Right cardiac atrium (tissue), 5 donors: ENCODE measurements at regions not wholly inside any gene's neighbourhood (a gene's known extent, or its start where the extent isn't known, plus 50 kb on each side); places are given as distances from the start of the nearest gene placed in this dataset.
"Not testable (repeated sequence)": the region's sequence is repeated elsewhere in the genome, so short reads cannot be mapped to it uniquely, and the experiment has no call there.

Source experiments
- ATAC-seq, 2 donors: fragments of 200-7000 bp; cut with Tn5 transposase; one replicate each; pipeline versions ENCODE4 v1.8.0 to v1.9.1; 2020; ENCODE audit warnings: moderate library complexity in 2 of 2, mild to moderate bottlenecking in 1 of 2
- DNase-seq, 3 donors: peaks; one replicate each; pipeline ENCODE4 v3.0.0-alpha.2; 2020
- H3K27ac ChIP-seq: one replicate; pipeline ENCODE4 v1.5.1; 2013; ENCODE audit warnings: mild to moderate bottlenecking, low read length, control low read depth, moderate library complexity
- H3K27me3 ChIP-seq: one replicate; pipeline ENCODE4 v1.6.1; 2013; ENCODE audit not compliant: control insufficient read depth, insufficient read depth
- H3K4me1 ChIP-seq: one replicate; pipeline ENCODE4 v1.6.1; 2013; ENCODE audit warnings: low read length; ENCODE audit not compliant: control insufficient read depth, insufficient read depth
- H3K4me3 ChIP-seq: one replicate; pipeline ENCODE4 v1.5.1; 2013; ENCODE audit warnings: low read length, control low read depth
- H3K9me3 ChIP-seq: one replicate; pipeline ENCODE4 v1.6.1; 2013; ENCODE audit warnings: low read length; ENCODE audit not compliant: control insufficient read depth
- WGBS: extraction: QIAGEN DNeasy Blood & Tissue Kit; methylation state at CpG from one replicate; pipeline ENCODE4 v1.1.7; 2013; 5-methylcytosine and 5-hydroxymethylcytosine counted together
- intact Hi-C, 4 donors: fragments of 100-400 bp; cut with DNase I; formaldehyde crosslinking; loops; one replicate each; pipeline versions ENCODE4 v1.11.0 to v1.14.0; 2022 to 2023
- donor health status: healthy with polysubstance abuse.
- donor health status: DM: no; HTN: yes; CAD: no.
- donor health status: DM: no; HTN: no; CAD: no.
- donor health status: DM: no; HTN: yes; CAD: no; lungs with severe emphysema.
- donor health status: DM: yes; HTN: yes; CAD: no.

DNA sequence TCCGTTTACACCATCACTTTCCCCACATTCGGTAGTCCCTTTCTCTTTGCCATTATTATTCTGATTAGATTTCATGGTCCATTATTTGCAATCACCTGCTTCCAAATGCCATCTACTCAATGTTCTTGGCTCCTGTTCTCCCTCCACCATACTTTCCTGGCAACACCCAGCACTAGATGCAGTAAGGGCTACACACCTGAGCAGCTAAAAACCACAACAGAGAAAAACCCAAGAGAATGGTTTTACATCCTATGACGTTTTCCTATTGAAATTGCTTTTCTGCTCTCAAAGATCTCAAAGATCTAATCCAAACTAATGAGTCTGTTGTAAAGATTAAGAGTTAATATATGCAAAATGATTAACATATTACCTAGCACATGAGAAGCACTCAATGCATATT, 441.3 kb downstream of the SHISA9 start:
- DNase-seq, result no peak
- Histone ChIP-seq H3K4me3 (no peak overlapping the region), H3K27ac (no peak overlapping the region), H3K4me1 (no peaks in the 10 kb centered on the region), H3K9me3 (peaks cover 2% of the 10 kb centered on the region), H3K27me3 (no peaks in the 10 kb centered on the region)
- WGBS, result 71% methylated on average over 3 of the region's 3 CpGs
- intact Hi-C loops, result no loop called here
- no peak for ATAC-seq

DNA sequence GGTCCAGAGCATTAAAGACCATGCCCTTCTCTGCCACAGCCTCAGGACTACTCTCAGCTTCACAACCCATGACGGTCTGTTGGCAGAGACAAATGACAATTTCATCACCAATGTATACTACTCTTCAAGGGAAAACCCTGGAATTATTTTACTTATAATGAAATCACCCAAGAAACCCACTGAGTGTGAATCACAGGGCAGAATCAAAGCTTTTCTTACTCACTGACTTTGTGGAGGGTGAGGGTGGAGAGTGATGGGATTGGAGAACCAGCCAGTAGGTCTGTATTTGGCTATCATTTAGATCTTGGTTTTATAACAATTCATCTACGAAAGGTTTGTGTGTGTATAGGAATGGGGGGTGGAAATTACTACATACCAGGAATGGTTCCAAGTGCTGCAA, 442.6 kb downstream of the SHISA9 start:
- intact Hi-C loops, result no loop called here
- 62% methylated on average over 2 of the region's 2 CpGs for WGBS
- H3K9me3 ChIP-seq, result peaks cover 2% of the 10 kb centered on the region
- DNase-seq (no peak), ATAC-seq (no peak)
- H3K27ac ChIP-seq, result no peak overlapping the region
- H3K4me3 ChIP-seq, result no peak overlapping the region
- no peaks in the 10 kb centered on the region for H3K4me1 ChIP-seq
- H3K27me3 ChIP-seq, result no peaks in the 10 kb centered on the region

DNA sequence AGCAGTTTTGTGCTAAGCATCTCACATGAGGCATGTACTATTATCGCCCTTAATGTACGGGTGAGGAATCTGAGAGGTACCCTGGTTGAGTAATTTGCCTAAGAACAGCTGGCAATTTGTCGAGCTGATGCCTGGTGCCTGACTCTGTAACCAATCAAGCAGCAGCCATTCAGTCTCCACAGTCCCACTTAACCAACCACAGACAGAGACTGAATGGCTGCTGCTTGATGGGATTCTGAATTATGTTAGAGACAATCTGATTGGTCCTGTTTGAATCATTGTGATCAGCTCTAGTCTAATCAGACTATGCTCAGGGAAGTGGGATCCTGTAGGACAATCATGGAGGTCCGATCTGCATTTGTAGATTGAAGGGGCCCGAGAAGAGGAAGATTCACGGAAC, 447.0 kb downstream of the SHISA9 start:
- no peak for ATAC-seq
- no peak for DNase-seq
- no peaks in the 10 kb centered on the region for H3K27me3 ChIP-seq
- 87% methylated on average over 6 of the region's 6 CpGs for WGBS
- intact Hi-C loops, result no loop called here
- H3K9me3 ChIP-seq, result no peaks in the 10 kb centered on the region
- no peak overlapping the region for H3K27ac ChIP-seq
- H3K4me3 ChIP-seq, result no peak overlapping the region
- no peaks in the 10 kb centered on the region for H3K4me1 ChIP-seq

DNA sequence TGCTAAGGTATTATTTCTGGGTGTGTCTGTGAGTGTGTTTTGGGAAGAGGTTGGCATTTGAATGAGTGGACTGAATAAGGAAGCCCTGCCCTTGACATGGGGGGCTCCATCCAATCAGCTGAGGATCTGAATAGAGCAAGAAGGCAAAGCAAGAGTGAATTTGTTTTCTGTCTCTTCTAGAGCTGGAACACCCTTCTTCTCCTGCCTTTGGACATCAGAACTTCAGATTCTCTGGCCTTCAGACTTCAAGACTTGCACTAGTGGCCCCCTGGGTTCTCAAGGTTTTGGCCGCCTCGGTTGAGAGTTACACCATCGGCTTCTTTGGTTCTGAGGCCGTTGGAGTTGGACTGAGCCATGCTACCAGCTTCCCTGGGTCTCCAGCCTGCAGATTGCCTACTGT, 448.6 kb downstream of the SHISA9 start:
- intact Hi-C loops, result no loop called here
- ATAC-seq, result no peak
- no peaks in the 10 kb centered on the region for H3K27me3 ChIP-seq
- no peak for DNase-seq
- no peak overlapping the region for H3K4me3 ChIP-seq
- H3K4me1 ChIP-seq, result no peaks in the 10 kb centered on the region
- H3K9me3 ChIP-seq, result no peaks in the 10 kb centered on the region
- H3K27ac ChIP-seq, result no peak overlapping the region
- 80% methylated on average over 4 of the region's 4 CpGs for WGBS

DNA sequence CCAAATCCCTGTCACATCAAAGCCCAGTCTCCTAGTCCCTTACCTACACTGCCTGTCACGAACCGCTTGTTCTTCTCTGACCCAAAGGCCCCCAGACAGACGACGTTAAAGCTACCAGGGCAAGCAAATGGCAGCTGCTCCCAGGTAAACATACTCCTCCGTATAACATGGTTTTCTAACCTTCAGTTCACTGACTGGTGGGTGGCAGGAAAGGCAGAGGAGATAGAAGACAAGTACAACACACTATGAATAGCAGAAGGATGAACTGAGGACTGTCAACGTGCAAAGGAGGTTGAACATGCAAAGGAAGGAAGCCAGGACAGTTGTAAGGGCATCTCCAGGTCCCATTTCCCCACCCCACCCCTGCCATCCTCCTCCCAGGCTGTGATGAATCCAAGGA, 449.8 kb downstream of the SHISA9 start:
- Histone ChIP-seq H3K27ac (no peak overlapping the region), H3K4me3 (no peak overlapping the region), H3K9me3 (no peaks in the 10 kb centered on the region), H3K4me1 (no peaks in the 10 kb centered on the region), H3K27me3 (no peaks in the 10 kb centered on the region)
- 60% methylated on average over 6 of the region's 6 CpGs for WGBS
- intact Hi-C loops, result no loop called here
- no peak for DNase-seq
- no peak for ATAC-seq

DNA sequence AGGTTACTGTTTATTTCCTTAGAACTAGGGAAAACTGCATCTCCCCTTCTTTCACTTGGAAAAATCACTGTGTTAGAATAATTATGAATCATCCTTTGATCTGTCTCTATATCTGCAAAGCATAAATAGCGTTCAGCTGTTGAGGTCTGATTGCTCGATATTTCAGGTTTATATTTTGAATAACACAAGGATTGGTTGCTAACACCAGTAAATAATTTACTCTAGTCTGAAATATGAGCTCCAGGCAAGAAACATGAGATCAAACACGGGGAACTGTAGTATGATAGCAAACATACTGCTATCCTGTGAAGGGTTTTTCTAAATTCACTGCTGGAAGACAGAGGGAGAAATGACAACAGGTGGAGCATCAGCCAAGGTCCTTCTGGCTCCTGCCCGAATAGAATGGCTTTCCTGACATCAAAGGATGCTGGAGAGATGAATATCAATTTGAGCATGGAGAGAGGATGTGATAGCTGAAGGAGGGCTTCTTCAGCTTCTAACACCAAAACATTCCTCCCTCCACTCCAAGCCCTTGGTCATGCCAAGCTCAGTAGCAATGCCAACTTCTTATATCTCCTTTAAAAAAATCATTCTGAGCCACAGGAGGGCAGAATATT, 450.3 kb downstream of the SHISA9 start:
- Histone ChIP-seq H3K27ac (no peak overlapping the region), H3K27me3 (no peaks in the 10 kb centered on the region), H3K4me1 (no peaks in the 10 kb centered on the region), H3K9me3 (no peaks in the 10 kb centered on the region), H3K4me3 (no peak overlapping the region)
- intact Hi-C loops, result no loop called here
- no peak for ATAC-seq
- 54% methylated on average over 4 of the region's 4 CpGs for WGBS
- no peak for DNase-seq

DNA sequence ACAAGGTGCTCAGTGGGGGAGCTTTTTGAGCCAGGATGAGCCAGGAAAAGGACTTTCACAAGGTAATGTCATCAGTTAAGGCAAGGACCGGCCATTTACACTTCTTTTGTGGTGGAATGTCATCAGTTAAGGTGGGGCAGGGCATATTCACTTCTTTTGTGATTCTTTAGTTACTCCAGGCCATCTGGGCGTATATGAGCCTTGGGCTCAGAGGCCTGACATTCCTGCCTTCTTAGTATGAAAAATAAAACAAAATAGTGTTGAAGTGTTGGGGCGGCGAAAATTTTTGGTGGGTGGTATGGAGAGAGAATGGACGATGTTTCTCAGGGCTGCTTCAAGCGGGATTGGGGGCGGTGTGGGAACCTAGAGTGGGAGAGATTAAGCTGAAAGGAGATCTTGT, 451.4 kb downstream of the SHISA9 start:
- H3K27me3 ChIP-seq, ATAC-seq, intact Hi-C loops, H3K27ac ChIP-seq, H3K9me3 ChIP-seq, DNase-seq, H3K4me3 ChIP-seq, H3K4me1 ChIP-seq: not testable (repeated sequence)
- WGBS, result 53% methylated on average over 6 of the region's 7 CpGs

DNA sequence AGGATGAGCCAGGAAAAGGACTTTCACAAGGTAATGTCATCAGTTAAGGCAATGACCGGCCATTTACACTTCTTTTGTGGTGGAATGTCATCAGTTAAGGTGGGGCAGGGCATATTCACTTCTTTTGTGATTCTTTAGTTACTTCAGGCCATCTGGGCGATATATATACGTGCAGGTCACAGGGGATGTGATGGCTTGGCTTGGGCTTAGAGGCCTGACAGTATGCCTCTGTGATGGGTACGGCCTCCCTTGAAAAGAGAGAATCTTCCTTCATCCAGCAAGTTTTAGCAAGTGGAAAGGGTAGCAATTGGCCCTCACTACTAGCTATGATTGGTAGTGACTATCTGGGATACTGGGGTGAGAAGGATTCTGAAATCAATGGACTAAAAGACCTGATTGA, 456.4 kb downstream of the SHISA9 start:
- H3K9me3 ChIP-seq, intact Hi-C loops, DNase-seq, H3K4me3 ChIP-seq, H3K4me1 ChIP-seq, H3K27me3 ChIP-seq, ATAC-seq, H3K27ac ChIP-seq: not testable (repeated sequence)
- 77% methylated on average over 4 of the region's 4 CpGs for whole genome bisulfite sequencing

DNA sequence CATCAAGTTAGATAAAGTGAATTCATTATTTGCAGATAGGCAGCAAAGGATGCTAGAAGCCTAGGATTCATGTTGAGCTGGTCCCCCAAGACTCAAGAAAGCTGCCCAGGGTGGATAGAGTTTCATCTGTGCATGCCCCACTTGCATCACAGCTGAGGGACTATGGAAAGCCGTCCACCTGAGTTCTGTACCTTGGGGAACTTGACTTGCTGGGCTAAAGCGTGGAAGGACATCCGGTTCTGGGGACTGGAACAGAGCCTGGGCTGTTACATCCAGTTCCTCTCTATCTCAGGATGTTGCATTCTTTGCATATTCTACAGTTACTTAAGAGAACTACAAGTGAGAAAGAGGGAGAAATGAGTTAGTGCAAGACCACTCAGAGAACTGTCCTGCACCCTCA, 458.4 kb downstream of the SHISA9 start:
- Histone ChIP-seq H3K4me1 (no peaks in the 10 kb centered on the region), H3K9me3 (peaks cover 2% of the 10 kb centered on the region), H3K27ac (no peak overlapping the region), H3K4me3 (no peak overlapping the region), H3K27me3 (no peaks in the 10 kb centered on the region)
- DNase-seq (no peak), ATAC-seq (no peak)
- intact Hi-C loops, result no loop called here
- WGBS, result 78% methylated on average over 3 of the region's 3 CpGs

DNA sequence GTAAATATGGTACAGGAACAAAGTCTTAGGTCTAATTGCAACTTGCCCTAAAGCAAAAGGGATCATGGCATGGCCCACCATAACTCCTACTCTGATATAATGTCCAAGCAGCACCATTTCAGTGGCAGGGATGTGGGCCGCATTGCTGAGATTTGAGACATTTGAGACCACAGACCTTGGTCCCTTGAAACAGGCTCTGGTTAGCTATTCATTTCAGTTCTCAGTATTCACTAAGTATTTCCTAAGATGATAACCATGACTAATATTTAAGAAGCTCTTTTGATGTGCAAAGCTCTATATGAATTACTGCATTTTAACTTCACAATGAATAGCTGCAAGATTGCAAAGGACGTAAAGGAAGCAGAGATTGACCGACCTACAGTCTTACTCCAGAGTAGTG, 471.0 kb downstream of the SHISA9 start:
- no peak for ATAC-seq
- no peaks in the 10 kb centered on the region for H3K27me3 ChIP-seq
- intact Hi-C loops, result no loop called here
- 91% methylated on average over 3 of the region's 3 CpGs for WGBS
- no peak for DNase-seq
- H3K9me3 ChIP-seq, result no peaks in the 10 kb centered on the region
- H3K4me1 ChIP-seq, result no peaks in the 10 kb centered on the region
- H3K27ac ChIP-seq, result no peak overlapping the region
- H3K4me3 ChIP-seq, result no peak overlapping the region

DNA sequence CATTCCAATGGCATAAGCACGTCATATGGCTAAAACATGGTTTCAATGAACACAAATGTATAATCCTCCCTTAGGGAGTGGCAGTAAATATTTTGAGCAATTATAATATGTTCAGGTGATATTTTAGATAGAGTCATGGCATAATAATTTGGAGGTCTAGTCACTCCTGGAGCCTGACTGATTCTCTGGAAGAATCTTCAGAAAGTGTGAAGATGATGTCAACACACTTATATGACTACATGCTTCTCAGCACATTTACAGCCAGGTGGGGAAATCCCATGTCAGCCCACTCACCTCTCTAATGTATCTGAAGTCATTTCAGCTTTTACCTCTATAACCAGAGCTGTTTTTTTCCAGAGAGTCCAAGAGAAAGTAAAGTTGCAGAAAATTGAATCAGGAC, 474.8 kb downstream of the SHISA9 start:
- DNase-seq (no peak), ATAC-seq (no peak)
- intact Hi-C loops, result no loop called here
- H3K4me1 ChIP-seq, result no peaks in the 10 kb centered on the region
- 60% methylated on average over 1 of the region's 1 CpG for WGBS
- no peak overlapping the region for H3K27ac ChIP-seq
- no peaks in the 10 kb centered on the region for H3K27me3 ChIP-seq
- H3K4me3 ChIP-seq, result no peak overlapping the region
- H3K9me3 ChIP-seq, result no peaks in the 10 kb centered on the region

DNA sequence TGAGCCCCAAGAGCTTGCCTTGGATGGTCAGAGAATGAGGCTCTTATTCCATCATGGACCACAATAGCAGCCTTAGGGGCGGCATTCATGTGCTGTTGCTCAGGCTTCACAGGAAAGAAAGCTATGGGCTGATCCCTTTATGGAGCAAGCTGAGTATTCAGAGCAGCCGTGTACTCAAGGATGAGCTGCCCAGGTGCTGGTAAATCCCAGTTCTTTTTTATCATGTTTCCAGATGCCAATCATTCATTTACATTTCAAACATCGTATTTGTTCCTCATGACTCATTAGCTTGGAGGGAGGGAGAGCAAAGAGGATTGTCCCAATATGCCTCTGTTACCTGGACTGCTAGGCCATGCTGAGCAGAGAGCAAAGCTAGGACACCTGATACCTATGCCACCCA, 475.7 kb downstream of the SHISA9 start:
- DNase-seq (no peak), ATAC-seq (no peak)
- Histone ChIP-seq H3K4me3 (no peak overlapping the region), H3K4me1 (no peaks in the 10 kb centered on the region), H3K9me3 (no peaks in the 10 kb centered on the region), H3K27ac (no peak overlapping the region), H3K27me3 (no peaks in the 10 kb centered on the region)
- intact Hi-C loops, result no loop called here
- 78% methylated on average over 3 of the region's 3 CpGs for WGBS
